Uterus (tissue), 3 donors: ENCODE measurements at regions not wholly inside any gene's neighbourhood (a gene's known extent, or its start where the extent isn't known, plus 50 kb on each side); places are given as distances from the start of the nearest gene placed in this dataset.

Source experiments
- DNase-seq, 2 donors: peaks; one replicate each; pipeline ENCODE4 v3.0.0-alpha.2; 2019 to 2020
- H3K27ac ChIP-seq, 2 donors: fragments of 200-600 bp; sonication (generic); 1 replicate in 1 of 2; 2 replicates in 1 of 2; pipeline ENCODE4 v1.5.1; 2016 to 2018
- H3K27me3 ChIP-seq, 2 donors: fragments of 200-600 bp; sonication (generic); one replicate each; pipeline ENCODE4 v1.5.1; 2018 to 2019; ENCODE audit warnings: control low read depth in 1 of 2
- H3K36me3 ChIP-seq, 2 donors: fragments of 200-600 bp; sonication (generic); one replicate each; pipeline ENCODE4 v1.5.1; 2019; ENCODE audit warnings: control low read depth in 1 of 2
- H3K4me1 ChIP-seq, 2 donors: fragments of 200-600 bp; sonication (generic); one replicate each; pipeline ENCODE4 v1.5.1; 2018 to 2019; ENCODE audit warnings: control low read depth in 1 of 2
- H3K4me3 ChIP-seq, 2 donors: fragments of 200-600 bp; sonication (generic); 1 replicate in 1 of 2; 2 replicates in 1 of 2; pipeline ENCODE4 v1.5.1; 2018 to 2019; ENCODE audit warnings: mild to moderate bottlenecking in 1 of 2
- H3K9me3 ChIP-seq, 2 donors: fragments of 200-600 bp; sonication (generic); one replicate each; pipeline ENCODE4 v1.5.1; 2019; ENCODE audit warnings: control low read depth in 1 of 2
- CTCF ChIP-seq, 4 experiments: fragments of 200-600 bp in 2 of 4; fragments of 450-650 bp in 2 of 4; sonication (generic) in 2 of 4; IDR thresholded peaks; one replicate each; pipeline ENCODE4 v1.5.1; 2016 to 2019; ENCODE audit warnings: antibody characterized with exemption in 4 of 4, mild to moderate bottlenecking in 2 of 4, moderate library complexity in 1 of 4
- POLR2A ChIP-seq, 2 donors: fragments of 450-650 bp; IDR thresholded peaks; one replicate each; pipeline ENCODE4 v1.6.1; 2016; ENCODE audit warnings: antibody characterized with exemption in 2 of 2, mild to moderate bottlenecking in 1 of 2, moderate library complexity in 1 of 2
- intact Hi-C: fragments of 100-400 bp; cut with DNase I; formaldehyde crosslinking; loops from one replicate; pipeline ENCODE4 v1.15.1; 2023; ENCODE audit warnings: low total_unique reads
- donor health status: DM: yes; HTN: yes; CAD: no.

DNA sequence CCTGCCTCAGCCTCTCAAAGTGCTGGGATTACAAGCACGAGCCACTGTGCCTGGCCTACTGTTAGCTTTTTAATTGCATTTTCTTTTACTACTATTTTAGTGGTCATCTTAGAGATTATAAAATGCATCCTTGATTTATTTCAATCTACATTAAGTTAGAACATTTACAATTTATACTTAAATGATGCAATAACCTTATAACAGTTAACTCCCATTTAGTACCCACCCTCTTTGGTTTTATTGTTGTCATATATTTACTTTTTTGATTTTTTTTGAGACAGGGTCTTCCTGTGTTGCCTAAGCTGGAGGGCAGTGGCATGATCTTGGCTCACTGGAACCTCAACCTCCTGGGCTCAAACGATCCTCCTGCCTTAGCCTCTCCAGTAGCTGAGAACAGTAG, 77.3 kb downstream of the PPCDC start:
- no peak for TF ChIP-seq CTCF (IDR thresholded peaks at IDR 0.05)
- TF ChIP-seq POLR2A (IDR thresholded peaks at IDR 0.05): no peak
- intact Hi-C loops: no loop called here
- no peak overlapping the region for H3K27ac ChIP-seq

DNA sequence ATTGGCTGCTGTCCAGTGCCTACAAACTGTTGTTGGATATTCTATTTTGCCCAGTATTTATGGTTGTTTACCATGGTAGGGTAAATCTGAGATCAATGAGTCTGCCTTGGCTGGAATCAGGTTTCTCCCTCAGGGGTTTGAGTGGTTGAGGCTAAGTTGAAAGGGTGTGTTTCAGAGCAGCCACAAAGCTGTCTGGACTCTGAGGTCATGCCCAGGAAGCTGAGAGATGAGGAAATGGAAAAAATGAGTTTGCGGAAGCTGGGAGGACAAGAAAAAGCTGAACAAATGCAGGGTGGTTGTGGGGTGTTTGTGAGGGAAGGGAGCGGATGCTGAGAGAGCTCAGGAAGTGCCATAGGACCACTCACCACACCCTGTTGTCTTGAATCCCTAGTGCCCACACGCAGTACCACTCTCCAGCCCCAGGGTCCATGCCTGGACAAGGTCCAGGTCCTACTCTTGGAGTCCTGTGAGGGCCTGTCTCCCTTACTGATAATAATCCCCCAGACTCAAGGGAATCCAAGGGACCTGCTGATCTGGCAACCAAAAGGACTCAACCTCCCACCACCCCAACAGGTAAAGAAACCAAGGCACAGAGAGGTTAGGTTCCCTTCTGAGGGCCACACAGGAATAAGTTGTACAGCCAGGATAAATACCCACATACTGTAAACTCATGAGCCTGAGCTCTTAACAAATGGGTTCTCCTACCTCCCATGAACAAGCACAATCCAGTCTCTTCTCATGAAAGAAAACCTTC, 81.6 kb downstream of the PPCDC start:
- no peak overlapping the region for H3K27ac ChIP-seq
- H3K4me3 ChIP-seq: no peak overlapping the region
- H3K4me1 ChIP-seq: no peaks in the 10 kb centered on the region
- H3K27me3 ChIP-seq: no peaks in the 10 kb centered on the region
- H3K36me3 ChIP-seq: no peaks in the 10 kb centered on the region
- intact Hi-C loops: no loop called here
- TF ChIP-seq POLR2A (IDR thresholded peaks at IDR 0.05): no peak
- TF ChIP-seq CTCF (IDR thresholded peaks at IDR 0.05): no peak
- no peak for DNase-seq
- H3K9me3 ChIP-seq: no peaks in the 10 kb centered on the region

More for the DNA sequence above, 77.3 kb downstream of the PPCDC start:
- H3K36me3 ChIP-seq: no peaks in the 10 kb centered on the region
- H3K9me3 ChIP-seq: no peaks in the 10 kb centered on the region
- no peaks in the 10 kb centered on the region for H3K27me3 ChIP-seq
- DNase-seq: no peak
- H3K4me1 ChIP-seq: no peaks in the 10 kb centered on the region
- H3K4me3 ChIP-seq: no peak overlapping the region

GRCh38 chr15:75107516-75107907, 84.1 kb downstream of the PPCDC start:
- Histone ChIP-seq H3K4me1 (no peaks in the 10 kb centered on the region), H3K27ac (no peak overlapping the region), H3K4me3 (no peak overlapping the region), H3K9me3 (no peaks in the 10 kb centered on the region), H3K36me3 (no peaks in the 10 kb centered on the region), H3K27me3 (no peaks in the 10 kb centered on the region)
- no peak for DNase-seq
- TF ChIP-seq POLR2A (IDR thresholded peaks at IDR 0.05) (no peak), CTCF (IDR thresholded peaks at IDR 0.05) (no peak)
- intact Hi-C loops: no loop called here

DNA sequence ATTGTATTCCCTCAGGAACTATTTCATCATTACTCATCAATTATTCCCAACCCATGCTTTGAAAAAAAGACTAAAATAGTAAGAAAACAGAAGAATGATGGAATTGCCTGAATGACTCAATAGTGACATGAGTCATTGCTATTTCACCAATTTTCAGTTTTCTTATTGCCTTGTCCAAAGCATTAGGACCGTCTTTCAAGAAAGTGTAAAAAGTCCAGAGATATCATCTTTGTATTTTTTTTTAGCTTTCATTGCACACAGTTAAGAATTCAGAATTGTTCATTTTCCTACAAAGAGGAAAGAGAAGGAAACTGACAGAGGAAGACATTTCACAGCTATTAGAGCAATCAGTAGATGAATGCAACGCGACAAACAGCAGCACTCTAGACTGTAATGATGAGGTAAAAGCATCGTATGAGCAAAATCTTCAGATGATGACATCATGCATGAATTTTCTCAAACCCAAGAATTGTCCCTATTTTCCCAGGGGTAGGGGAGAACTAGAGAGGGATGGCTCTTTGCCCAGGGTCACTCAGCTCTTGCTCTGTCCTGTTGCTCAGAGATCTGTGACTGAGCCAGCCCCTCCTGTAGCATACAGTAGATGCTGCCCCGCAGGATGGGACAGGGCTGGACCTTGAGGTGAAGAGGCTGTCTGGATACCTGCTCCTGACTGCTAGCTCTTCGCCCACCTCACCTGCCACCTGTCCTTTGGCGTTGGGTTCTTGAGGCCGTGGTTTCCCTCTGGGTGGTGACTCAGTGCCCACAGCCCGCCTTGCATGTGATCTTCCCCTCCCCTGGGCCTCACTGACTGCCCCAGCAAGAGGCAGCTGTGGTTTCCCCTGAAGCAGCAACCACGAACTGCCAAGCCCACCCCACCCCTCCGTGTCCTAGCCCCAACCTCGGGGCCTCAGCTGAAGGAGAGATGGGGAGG, 84.8 kb downstream of the PPCDC start:
- intact Hi-C loops: no loop called here
- no peaks in the 10 kb centered on the region for H3K27me3 ChIP-seq
- no peak overlapping the region for H3K4me3 ChIP-seq
- no peaks in the 10 kb centered on the region for H3K4me1 ChIP-seq
- TF ChIP-seq CTCF (IDR thresholded peaks at IDR 0.05) (no peak), POLR2A (IDR thresholded peaks at IDR 0.05) (no peak)
- no peak overlapping the region for H3K27ac ChIP-seq
- DNase-seq: no peak
- H3K36me3 ChIP-seq: no peaks in the 10 kb centered on the region
- H3K9me3 ChIP-seq: no peaks in the 10 kb centered on the region
